ENCODE measurements at regions not wholly inside any gene's neighbourhood (a gene's known extent, or its start where the extent isn't known, plus 50 kb on each side); places are given as distances from the start of the nearest gene placed in this dataset.
"Not testable (repeated sequence)": the region's sequence is repeated elsewhere in the genome, so short reads cannot be mapped to it uniquely, and the experiment has no call there.

- no peak for DNase-seq (ENCODE audit: extremely low read depth in 1 of 11, low read depth in 9 of 11, low spot score in 4 of 11)
Observed at GRCh38 chr9:12224449-12224848, 468.7 kb upstream of the TYRP1 start.

DNA sequence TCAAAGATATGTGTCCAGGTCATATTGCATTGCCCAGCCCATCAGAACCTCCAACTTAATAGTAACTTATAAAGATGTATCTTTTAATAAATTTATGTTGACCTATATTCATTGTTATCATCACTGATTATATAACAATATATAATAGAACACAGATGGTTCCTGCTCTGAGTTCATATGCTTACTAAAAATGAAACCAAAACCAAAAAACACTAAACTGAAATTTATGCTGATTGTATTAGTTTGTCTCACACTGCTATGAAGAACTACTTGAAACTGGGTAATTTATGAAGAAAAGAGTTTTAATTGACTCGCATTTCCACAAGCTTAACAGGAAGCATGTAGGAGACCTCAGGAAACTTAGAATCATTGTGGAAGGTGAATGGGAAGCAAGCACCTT lies 462.5 kb upstream of the TYRP1 start:
- DNase-seq (ENCODE audit: extremely low read depth in 1 of 11, low read depth in 9 of 11, low spot score in 4 of 11) = no peak

DNA sequence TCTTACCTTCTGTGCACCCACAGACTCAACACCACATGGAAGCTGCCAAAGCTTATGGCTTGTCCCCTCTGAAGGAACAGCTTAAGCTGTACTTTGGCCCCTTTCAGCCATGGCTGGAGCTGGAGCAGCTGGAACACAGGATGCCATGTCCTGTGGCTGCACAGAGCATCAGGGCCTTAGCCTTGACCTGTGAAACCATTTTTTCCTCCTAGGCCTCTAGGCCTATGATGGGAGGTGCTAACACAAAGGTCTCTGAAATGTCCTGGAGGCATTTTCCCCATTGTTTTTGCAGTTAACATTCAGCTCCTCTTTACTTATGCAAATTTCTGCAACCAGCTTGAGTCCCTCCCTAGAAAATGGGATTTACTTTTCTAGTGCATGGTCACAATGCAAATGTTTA lies 461.4 kb upstream of the TYRP1 start:
- no peak for DNase-seq (ENCODE audit: extremely low read depth in 1 of 11, low read depth in 9 of 11, low spot score in 4 of 11)

DNA sequence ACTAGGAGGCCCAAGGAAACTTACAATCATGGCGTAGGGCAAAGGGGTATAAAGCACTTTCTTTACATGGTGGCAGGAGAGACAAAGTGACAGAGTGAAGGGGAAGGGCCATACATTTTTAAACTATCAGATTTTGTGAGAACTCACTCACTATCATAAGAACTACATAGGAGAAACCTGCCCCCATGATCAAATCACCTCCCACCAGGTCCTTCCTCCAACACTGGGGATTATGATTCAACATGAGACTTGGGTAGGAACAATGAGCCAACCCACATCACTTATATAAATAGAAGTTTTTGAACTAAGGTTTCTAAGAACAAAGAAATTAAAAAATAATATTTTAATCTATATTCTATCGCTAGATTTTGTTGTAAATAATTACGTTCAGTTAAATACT lies 460.3 kb upstream of the TYRP1 start:
- no peak for DNase-seq (ENCODE audit: extremely low read depth in 1 of 11, low read depth in 9 of 11, low spot score in 4 of 11)

- no peak for DNase-seq (ENCODE audit: extremely low read depth in 1 of 11, low read depth in 9 of 11, low spot score in 4 of 11)
Observed at GRCh38 chr9:12253941-12254340, 439.2 kb upstream of the TYRP1 start.

DNA sequence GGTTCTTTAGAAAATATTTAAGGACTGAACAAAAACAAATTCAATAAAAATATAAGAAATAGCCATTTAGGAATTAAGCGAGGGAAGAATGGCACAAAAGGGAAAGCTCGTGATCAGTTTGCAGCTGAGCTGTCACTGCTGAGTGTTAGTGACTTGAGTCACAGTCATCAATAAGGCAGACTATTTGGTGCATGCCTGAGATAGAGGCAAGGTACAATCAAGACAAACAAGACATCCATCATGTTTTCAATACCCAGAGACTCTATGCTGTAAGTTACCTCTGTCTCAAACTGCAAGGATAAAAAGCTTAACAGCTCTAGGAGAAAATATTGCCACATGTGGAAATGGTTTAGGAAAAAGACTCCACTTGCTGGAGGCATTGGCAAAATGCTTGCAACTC lies 426.4 kb upstream of the TYRP1 start:
- DNase-seq (ENCODE audit: extremely low read depth in 1 of 11, low read depth in 9 of 11, low spot score in 4 of 11) = no peak

GRCh38 chr9:12271421-12271891 lies 421.7 kb upstream of the TYRP1 start:
- DNase-seq (ENCODE audit: extremely low read depth in 1 of 11, low read depth in 9 of 11, low spot score in 4 of 11) = peak in 8 of 11 donors; percentile 17 to 54 (median 32)

DNA sequence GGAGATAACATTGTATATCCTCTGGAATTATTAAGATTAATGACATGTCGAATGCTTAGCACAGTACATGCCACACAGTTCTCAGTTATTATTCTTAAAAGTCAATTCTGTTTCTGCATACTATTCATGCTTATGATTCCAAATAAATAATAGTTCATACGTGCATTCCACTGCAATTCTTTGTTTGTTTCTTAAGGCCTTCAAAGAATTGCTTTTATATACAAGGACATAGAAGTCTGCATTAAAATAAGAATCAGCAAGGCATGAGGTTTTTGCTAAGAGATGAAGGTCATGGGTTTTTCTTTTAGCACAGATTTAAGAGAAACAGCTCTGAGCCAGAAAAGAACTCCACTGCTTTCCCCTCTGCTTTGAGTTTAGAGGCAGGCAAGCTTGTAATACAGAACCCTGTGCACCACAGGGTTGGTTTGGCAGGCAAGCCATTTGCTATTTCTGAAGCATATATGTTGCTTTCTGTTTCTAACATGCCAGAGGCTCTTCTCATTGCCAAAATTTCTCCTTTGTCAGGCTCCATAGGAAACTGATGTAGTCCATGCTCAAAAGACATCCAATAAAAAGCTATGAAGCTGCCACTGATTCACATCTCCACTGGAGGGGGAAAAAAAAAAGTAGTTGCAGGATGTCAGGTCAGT lies 420.6 kb upstream of the TYRP1 start:
- no peak for DNase-seq (ENCODE audit: extremely low read depth in 1 of 11, low read depth in 9 of 11, low spot score in 4 of 11)

GRCh38 chr9:12274577-12274976 lies 418.6 kb upstream of the TYRP1 start:
- no peak for DNase-seq (ENCODE audit: extremely low read depth in 1 of 11, low read depth in 9 of 11, low spot score in 4 of 11)

DNA sequence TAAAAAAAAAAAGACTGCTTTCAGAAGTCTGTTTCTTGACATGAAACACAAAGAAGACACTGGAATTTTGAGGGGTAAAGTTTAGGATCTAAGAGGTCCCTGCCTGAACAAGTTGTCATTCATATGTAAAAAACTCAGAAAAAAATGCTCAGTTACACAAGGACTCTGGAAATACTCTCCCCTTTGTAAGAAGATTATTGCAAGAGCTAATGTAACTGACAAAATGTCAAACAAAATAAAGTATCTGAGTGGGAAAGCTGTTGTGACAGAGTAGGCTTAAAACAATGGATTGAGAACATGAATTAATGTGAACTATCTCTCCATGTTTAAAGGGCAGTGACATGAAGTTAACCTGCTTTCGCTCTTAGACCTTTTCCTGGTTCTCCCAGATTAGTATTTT lies 416.7 kb upstream of the TYRP1 start:
- DNase-seq (ENCODE audit: extremely low read depth in 1 of 11, low read depth in 9 of 11, low spot score in 4 of 11) = no peak

GRCh38 chr9:12289711-12290110 lies 403.5 kb upstream of the TYRP1 start:
- no peak for DNase-seq (ENCODE audit: extremely low read depth in 1 of 11, low read depth in 9 of 11, low spot score in 4 of 11)

DNA sequence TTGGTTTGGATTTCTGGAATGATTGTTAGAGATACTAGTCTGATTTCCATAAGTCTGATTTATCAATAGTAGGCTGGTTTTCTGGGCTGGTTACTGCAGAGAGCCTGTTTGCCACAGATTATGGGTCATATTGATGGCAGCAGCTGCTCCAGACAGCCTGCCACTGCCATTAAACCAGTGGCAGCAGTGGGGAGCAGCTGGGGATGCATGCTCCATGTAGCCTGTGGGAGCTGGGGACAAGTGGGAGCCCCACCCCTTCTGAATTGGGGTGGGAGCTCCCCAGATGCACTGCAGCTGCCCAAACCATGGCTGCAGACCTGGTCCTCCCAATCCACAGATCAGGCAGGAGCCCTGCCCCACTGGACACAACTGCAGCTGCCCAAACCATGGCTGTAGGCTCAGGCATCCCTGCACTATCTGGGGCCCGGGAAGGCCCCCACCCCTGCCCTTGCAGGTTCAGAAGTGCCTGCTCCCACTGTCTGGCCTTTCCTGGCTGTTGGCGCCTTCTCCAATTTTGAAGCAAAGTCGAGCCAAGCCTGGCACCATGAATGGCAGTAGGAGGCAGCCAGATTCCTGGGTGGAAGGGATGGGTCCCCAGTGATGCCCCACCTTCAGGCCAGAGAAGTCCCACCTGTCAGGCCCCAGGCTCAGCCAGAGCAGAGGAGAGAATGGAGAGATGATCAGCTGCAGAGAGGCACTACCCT lies 402.9 kb upstream of the TYRP1 start:
- no peak for DNase-seq (ENCODE audit: extremely low read depth in 1 of 11, low read depth in 9 of 11, low spot score in 4 of 11)

DNA sequence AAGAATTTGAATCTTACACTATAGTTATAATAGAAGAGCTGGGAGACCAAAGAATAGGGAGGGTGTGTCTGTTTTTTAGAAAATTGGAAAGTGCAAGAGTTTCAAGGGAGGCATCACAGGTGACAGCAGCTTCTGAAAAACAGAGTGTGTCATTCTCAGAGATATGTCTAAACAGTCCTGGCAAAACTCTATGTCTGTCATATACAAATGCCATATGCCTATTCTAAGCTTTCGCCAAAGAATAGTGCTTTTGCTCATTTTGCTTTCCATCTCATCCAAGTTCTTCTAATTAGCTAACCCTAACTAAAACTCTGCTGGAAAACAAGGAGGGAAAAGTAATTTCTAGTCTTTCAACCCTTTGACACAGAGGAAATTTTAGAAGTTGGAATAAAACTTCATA lies 388.0 kb upstream of the TYRP1 start:
- no peak for DNase-seq (ENCODE audit: extremely low read depth in 1 of 11, low read depth in 9 of 11, low spot score in 4 of 11)

GRCh38 chr9:12314589-12314988 lies 378.6 kb upstream of the TYRP1 start:
- no peak for DNase-seq (ENCODE audit: extremely low read depth in 1 of 11, low read depth in 9 of 11, low spot score in 4 of 11)

DNA sequence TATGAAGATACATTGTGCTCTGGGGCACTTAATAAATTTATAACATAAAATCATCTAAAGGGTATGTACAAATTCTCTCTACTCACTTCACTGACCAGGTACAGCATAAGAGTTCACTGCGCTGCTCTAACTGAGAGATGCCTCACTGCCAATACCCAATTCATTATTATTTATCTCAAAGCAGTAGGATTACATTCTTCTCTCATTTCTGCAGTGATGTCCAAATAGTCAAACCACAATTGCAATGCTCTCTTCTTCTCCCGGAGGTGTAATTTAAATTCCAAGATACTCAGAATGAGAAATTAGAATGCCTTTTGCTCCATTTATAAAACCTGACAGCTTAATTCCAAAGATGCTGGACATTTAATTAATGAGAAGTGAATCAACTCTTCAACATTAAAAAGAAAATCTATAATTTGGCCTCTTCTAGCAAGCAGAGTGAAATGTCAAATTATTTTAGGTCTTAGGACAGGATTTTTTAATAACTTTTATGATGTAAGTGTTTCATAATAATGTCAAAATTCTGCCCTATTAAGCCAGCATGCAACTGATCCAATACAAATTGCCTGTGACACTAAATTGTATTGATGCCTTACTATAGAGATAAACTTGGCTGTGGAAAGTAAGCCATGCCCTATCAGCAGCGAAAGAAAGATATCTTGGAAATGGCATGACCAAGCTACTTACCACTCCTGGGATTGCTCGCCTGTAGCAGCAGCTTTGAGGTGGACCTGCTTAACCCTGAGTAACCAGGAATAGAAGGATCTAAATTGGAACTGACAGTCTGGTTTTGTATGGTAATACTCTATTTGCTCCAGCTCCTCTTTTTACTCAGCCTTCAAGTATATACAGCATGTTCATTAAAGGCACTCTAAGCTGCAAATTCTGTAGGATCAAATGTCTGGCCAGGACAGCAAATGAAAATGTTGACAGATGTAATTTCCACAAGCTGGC lies 374.2 kb upstream of the TYRP1 start:
- DNase-seq (ENCODE audit: extremely low read depth in 1 of 11, low read depth in 9 of 11, low spot score in 4 of 11) = no peak

- DNase-seq (ENCODE audit: extremely low read depth in 1 of 11, low read depth in 9 of 11, low spot score in 4 of 11) = no peak
Observed at GRCh38 chr9:12329623-12329985, 363.6 kb upstream of the TYRP1 start.

GRCh38 chr9:12333966-12334365 lies 359.2 kb upstream of the TYRP1 start:
- DNase-seq (ENCODE audit: extremely low read depth in 1 of 11, low read depth in 9 of 11, low spot score in 4 of 11) = not testable (repeated sequence)

DNA sequence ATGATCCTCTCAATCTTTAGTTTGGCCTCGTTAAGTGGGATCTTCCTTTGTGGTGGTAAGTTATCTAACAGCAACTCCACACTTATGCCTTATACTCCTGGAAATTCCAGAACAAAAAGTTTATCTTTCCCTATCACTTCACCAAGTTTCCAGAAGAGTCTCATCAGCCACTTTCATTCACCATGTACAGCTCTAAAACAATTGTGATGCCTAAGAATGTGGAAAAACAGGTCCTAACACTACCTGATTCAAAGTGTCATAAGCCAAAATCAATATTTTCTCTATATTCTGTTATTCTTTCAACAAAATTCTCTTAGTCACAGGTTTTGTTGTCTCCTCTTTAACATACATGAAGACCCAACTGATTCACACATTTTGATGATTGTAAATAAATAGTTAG lies 342.4 kb upstream of the TYRP1 start:
- no peak for DNase-seq (ENCODE audit: extremely low read depth in 1 of 11, low read depth in 9 of 11, low spot score in 4 of 11)

DNA sequence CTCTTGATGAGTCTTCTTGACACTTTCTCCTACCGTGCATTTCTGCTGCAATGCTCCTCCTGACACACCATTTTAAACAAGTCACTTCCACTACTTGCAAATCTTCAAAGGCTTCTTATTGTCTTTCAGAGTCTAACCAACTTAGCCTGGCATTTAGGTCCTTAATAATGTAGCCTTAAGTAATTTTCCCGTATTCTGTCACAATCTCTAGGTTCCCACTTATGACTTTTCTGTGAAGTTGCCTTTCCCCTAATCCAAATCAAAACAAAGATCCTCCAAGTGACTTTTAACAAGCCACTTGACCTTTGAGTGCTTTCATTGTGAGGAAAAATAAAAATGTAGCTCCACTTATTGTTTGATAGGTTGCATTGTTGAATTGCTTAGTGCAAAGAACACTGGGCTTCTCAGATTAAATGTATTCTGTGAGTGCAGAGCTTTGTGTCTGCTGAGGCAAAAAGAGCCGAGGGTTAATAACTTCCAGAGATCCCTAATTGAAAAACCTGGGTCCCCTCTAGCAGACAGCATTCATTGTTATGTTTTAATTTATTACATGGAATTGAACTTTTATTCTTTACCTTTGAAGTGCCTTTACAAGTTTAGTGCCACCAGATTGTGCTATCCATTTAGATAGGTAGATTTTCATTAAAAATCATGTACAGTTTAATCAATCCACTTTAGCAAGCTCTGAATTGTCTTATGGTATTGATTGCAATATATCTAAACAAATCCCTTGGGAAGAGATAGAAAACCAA lies 341.7 kb upstream of the TYRP1 start:
- DNase-seq (ENCODE audit: extremely low read depth in 1 of 11, low read depth in 9 of 11, low spot score in 4 of 11) = no peak

DNA sequence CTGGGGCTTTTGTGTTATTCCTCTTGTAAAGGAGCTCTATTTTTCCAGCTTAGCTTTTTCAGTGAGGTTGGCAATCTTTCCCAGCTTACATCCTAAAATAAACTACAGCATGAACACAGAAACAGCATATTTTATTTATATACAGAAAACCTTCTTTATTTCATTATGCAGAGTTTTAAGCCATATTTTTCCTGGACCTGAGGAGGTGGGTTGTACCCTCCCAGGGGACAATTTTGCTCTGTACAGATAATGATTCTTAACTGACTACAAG lies 341.2 kb upstream of the TYRP1 start:
- DNase-seq (ENCODE audit: extremely low read depth in 1 of 11, low read depth in 9 of 11, low spot score in 4 of 11) = no peak

All from renal cortex interstitium (tissue), 11 donors.